Adrenal gland (tissue), 5 donors: ENCODE measurements at regions not wholly inside any gene's neighbourhood (a gene's known extent, or its start where the extent isn't known, plus 50 kb on each side); places are given as distances from the start of the nearest gene placed in this dataset.

Source experiments
- POLR2A ChIP-seq, 2 donors: fragments of 450-650 bp; IDR thresholded peaks; one replicate each; pipeline ENCODE4 v1.6.1; 2017; ENCODE audit warnings: antibody characterized with exemption in 2 of 2, mild to moderate bottlenecking in 2 of 2, moderate library complexity in 1 of 2
- TF ChIP-seq, protein P1 (sequence below), 6 experiments: fragments of 450-650 bp in 4 of 6; fragments of 200-600 bp in 2 of 6; sonication (generic) in 1 of 6; IDR thresholded peaks; 1 replicate in 5 of 6; 2 replicates in 1 of 6; pipeline versions ENCODE4 v1.5.1 to v1.8.0; 2016 to 2021; ENCODE audit warnings: antibody characterized with exemption in 6 of 6, mild to moderate bottlenecking in 2 of 6, moderate library complexity in 1 of 6
- donor health status: DM: no; HTN: no; CAD: no.

DNA sequence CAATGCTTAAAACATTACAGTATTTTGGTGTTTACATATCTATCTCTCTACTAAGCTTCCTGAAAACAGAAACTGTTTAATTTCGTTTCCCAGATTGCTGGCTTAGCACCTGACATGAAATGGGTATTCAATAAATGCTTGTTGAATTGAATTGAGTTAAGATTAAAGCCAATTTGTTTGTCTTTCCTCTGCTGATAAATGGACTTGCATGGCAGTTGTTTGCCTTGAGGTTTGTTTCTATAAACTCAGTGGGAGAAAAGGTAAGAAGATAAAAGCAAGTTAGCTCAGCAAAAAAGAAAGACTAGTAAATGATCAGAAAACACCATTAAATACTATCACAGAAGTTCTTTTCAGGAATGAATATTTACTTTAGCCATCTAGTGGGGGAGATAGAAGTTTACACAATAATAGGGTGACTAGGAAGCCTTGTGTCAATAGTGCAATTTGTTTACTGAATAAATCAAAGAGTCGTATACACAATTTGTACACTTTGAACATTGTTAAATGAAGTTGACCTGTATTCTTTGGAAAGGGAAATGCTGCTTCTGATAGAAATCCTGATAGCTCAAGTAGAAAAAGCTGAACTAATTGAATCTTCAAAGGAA lies 754.5 kb upstream of the FAM98A start:
- TF ChIP-seq POLR2A (IDR thresholded peaks at IDR 0.05): no peak
- TF ChIP-seq, protein P1, sequence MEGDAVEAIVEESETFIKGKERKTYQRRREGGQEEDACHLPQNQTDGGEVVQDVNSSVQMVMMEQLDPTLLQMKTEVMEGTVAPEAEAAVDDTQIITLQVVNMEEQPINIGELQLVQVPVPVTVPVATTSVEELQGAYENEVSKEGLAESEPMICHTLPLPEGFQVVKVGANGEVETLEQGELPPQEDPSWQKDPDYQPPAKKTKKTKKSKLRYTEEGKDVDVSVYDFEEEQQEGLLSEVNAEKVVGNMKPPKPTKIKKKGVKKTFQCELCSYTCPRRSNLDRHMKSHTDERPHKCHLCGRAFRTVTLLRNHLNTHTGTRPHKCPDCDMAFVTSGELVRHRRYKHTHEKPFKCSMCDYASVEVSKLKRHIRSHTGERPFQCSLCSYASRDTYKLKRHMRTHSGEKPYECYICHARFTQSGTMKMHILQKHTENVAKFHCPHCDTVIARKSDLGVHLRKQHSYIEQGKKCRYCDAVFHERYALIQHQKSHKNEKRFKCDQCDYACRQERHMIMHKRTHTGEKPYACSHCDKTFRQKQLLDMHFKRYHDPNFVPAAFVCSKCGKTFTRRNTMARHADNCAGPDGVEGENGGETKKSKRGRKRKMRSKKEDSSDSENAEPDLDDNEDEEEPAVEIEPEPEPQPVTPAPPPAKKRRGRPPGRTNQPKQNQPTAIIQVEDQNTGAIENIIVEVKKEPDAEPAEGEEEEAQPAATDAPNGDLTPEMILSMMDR (IDR thresholded peaks at IDR 0.05): no peak
